Stimulated activated CD4-positive, alpha-beta T cell treated with anti-CD3 and anti-CD28 coated beads, TNF-alpha, amount 100 ng/mL, for 48 hours (primary cell): ENCODE measurements at regions not wholly inside any gene's neighbourhood (a gene's known extent, or its start where the extent isn't known, plus 50 kb on each side); places are given as distances from the start of the nearest gene placed in this dataset.
"Not testable (repeated sequence)": the region's sequence is repeated elsewhere in the genome, so short reads cannot be mapped to it uniquely, and the experiment has no call there.

Experiments
- DNase-seq, 3 donors: peaks; one replicate each; pipeline ENCODE4 v3.0.0-alpha.2; 2020; ENCODE audit warnings: low read depth in 3 of 3

- DNase-seq, result no peak
Measured at GRCh38 chr3:21989341-21990042, 238.5 kb upstream of the ZNF385D start.

- no peak for DNase-seq
Measured at GRCh38 chr3:21991061-21991460, 240.1 kb upstream of the ZNF385D start.

- DNase-seq, result no peak
Measured at GRCh38 chr3:21995079-21995607, 244.1 kb upstream of the ZNF385D start.

- DNase-seq, result no peak
Measured at GRCh38 chr3:22007368-22007767, 256.4 kb upstream of the ZNF385D start.

GRCh38 chr3:22010997-22011396, 260.0 kb upstream of the ZNF385D start:
- no peak for DNase-seq

GRCh38 chr3:22012471-22012870, 261.5 kb upstream of the ZNF385D start:
- DNase-seq, result no peak

- no peak for DNase-seq
Measured at GRCh38 chr3:22013641-22014040, 262.6 kb upstream of the ZNF385D start.

- no peak for DNase-seq
Measured at GRCh38 chr3:22016197-22016596, 265.2 kb upstream of the ZNF385D start.

- not testable (repeated sequence) for DNase-seq
Measured at GRCh38 chr3:22024638-22025037, 273.6 kb upstream of the ZNF385D start.

- DNase-seq, result no peak
Measured at GRCh38 chr3:22029480-22029879, 278.5 kb upstream of the ZNF385D start.

- no peak for DNase-seq
Measured at GRCh38 chr3:22039161-22039560, 288.2 kb upstream of the ZNF385D start.

- no peak for DNase-seq
Measured at GRCh38 chr3:22040150-22040549, 289.1 kb upstream of the ZNF385D start.

GRCh38 chr3:22045882-22046281, 294.9 kb upstream of the ZNF385D start:
- DNase-seq, result no peak

GRCh38 chr3:22063500-22063899, 312.5 kb upstream of the ZNF385D start:
- DNase-seq, result no peak

- no peak for DNase-seq
Measured at GRCh38 chr3:22068619-22069018, 317.6 kb upstream of the ZNF385D start.

- DNase-seq, result no peak
Measured at GRCh38 chr3:22088204-22088603, 337.2 kb upstream of the ZNF385D start.

- no peak for DNase-seq
Measured at GRCh38 chr3:22089284-22089683, 338.3 kb upstream of the ZNF385D start.

GRCh38 chr3:22091329-22091728, 340.3 kb upstream of the ZNF385D start:
- no peak for DNase-seq

- DNase-seq, result no peak
Measured at GRCh38 chr3:22098021-22098420, 347.0 kb upstream of the ZNF385D start.

GRCh38 chr3:22101351-22101750, 350.3 kb upstream of the ZNF385D start:
- DNase-seq, result no peak

- DNase-seq, result no peak
Measured at GRCh38 chr3:22101811-22102210, 350.8 kb upstream of the ZNF385D start.

- DNase-seq, result no peak
Measured at GRCh38 chr3:22103423-22103822, 352.4 kb upstream of the ZNF385D start.

- DNase-seq, result no peak
Measured at GRCh38 chr3:22106213-22106896, 355.3 kb upstream of the ZNF385D start.
